Suprapubic skin (tissue), 3 donors: ENCODE measurements at regions not wholly inside any gene's neighbourhood (a gene's known extent, or its start where the extent isn't known, plus 50 kb on each side); places are given as distances from the start of the nearest gene placed in this dataset.

ENCODE experiments used
- POLR2A ChIP-seq, 2 donors: fragments of 450-650 bp; IDR thresholded peaks; one replicate each; pipeline ENCODE4 v1.6.1; 2017; ENCODE audit warnings: antibody characterized with exemption in 2 of 2, mild to moderate bottlenecking in 2 of 2, moderate library complexity in 2 of 2
- TF ChIP-seq, protein P1 (sequence below), 2 donors: fragments of 200-600 bp in 1 of 2; fragments of 450-650 bp in 1 of 2; sonication (generic) in 1 of 2; IDR thresholded peaks; one replicate each; pipeline ENCODE4 v1.5.1; 2016 to 2019; ENCODE audit warnings: antibody characterized with exemption in 2 of 2, mild to moderate bottlenecking in 1 of 2, moderate library complexity in 1 of 2

DNA sequence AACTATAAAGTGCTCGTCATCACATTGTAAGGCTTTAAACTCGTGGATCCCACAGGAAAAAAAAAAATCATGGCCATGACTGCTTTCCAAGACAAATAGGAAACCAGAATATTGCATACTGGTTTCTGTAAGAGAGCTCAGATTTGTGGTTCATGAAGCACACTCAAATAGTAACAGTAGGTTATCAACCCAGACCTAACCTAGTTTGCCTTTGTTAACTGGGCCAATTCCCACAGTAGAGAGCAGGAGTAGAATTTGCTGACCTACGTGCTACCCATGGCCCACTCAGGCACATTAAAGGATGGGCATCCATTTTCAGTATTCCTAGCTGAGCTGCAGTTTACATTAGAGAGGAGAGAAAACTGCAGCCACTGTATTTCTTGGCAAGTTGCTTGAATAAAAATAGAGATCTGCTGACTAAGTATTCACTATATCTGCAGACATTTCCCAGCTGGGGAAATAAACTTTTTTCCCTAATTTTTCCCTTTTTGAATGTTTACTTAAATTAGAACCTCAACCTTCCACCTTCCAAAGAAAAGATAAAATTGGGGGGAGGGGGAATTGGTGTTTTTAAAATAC lies 218.5 kb downstream of the SPANXN3 start:
- no peak for TF ChIP-seq POLR2A (IDR thresholded peaks at IDR 0.05)
- TF ChIP-seq, protein P1, sequence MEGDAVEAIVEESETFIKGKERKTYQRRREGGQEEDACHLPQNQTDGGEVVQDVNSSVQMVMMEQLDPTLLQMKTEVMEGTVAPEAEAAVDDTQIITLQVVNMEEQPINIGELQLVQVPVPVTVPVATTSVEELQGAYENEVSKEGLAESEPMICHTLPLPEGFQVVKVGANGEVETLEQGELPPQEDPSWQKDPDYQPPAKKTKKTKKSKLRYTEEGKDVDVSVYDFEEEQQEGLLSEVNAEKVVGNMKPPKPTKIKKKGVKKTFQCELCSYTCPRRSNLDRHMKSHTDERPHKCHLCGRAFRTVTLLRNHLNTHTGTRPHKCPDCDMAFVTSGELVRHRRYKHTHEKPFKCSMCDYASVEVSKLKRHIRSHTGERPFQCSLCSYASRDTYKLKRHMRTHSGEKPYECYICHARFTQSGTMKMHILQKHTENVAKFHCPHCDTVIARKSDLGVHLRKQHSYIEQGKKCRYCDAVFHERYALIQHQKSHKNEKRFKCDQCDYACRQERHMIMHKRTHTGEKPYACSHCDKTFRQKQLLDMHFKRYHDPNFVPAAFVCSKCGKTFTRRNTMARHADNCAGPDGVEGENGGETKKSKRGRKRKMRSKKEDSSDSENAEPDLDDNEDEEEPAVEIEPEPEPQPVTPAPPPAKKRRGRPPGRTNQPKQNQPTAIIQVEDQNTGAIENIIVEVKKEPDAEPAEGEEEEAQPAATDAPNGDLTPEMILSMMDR (IDR thresholded peaks at IDR 0.05), result no peak
